DOHH2 (cell line): ENCODE measurements at regions not wholly inside any gene's neighbourhood (a gene's known extent, or its start where the extent isn't known, plus 50 kb on each side); places are given as distances from the start of the nearest gene placed in this dataset.

Source experiments
- CTCF ChIP-seq: fragments of 200-600 bp; sonication (generic); IDR thresholded peaks from one replicate; pipeline ENCODE4 v1.5.1; 2014; ENCODE audit warnings: antibody characterized with exemption, mild to moderate bottlenecking, low read depth, low read length; ENCODE audit not compliant: poor library complexity, severe bottlenecking
- EZH2phosphoT487 ChIP-seq: fragments of 200-600 bp; sonication (generic); IDR thresholded peaks from 2 replicates; pipeline ENCODE4 v1.6.1; 2017; ENCODE audit warnings: borderline replicate concordance, mild to moderate bottlenecking, antibody characterized with exemption, low read length, moderate library complexity, mixed read lengths

- no peak for TF ChIP-seq CTCF
- TF ChIP-seq EZH2phosphoT487: no peak
Observed at GRCh38 chr3:99508191-99508590, 130.2 kb upstream of the COL8A1 start.
